Effector memory CD4-positive, alpha-beta T cell (primary cell): ENCODE measurements at regions not wholly inside any gene's neighbourhood (a gene's known extent, or its start where the extent isn't known, plus 50 kb on each side); places are given as distances from the start of the nearest gene placed in this dataset.
"Not testable (repeated sequence)": the region's sequence is repeated elsewhere in the genome, so short reads cannot be mapped to it uniquely, and the experiment has no call there.

Experiments used
- DNase-seq, 3 donors: peaks; one replicate each; pipeline ENCODE4 v3.0.0-alpha.2; 2020
- H3K27ac ChIP-seq: 2 replicates; pipeline ENCODE4 v1.7.0; 2013; ENCODE audit warnings: mild to moderate bottlenecking, low read length, moderate library complexity; ENCODE audit not compliant: insufficient read depth, poor library complexity, severe bottlenecking
- H3K27me3 ChIP-seq: replicated peaks from 2 replicates; pipeline ENCODE4 v1.7.0; 2013; ENCODE audit warnings: mild to moderate bottlenecking, low read length; ENCODE audit not compliant: insufficient read depth, control insufficient read depth, poor library complexity, severe bottlenecking
- H3K36me3 ChIP-seq: 2 replicates; pipeline ENCODE4 v1.7.0; 2013; ENCODE audit warnings: mild to moderate bottlenecking, low read length, moderate library complexity; ENCODE audit not compliant: control insufficient read depth, insufficient read depth
- H3K4me1 ChIP-seq: 2 replicates; pipeline ENCODE4 v1.7.0; 2013; ENCODE audit warnings: low read length, mild to moderate bottlenecking; ENCODE audit not compliant: control insufficient read depth, insufficient read depth, poor library complexity, severe bottlenecking
- H3K4me3 ChIP-seq: 2 replicates; pipeline ENCODE4 v1.7.0; 2013; ENCODE audit warnings: low read length, low read depth, mild to moderate bottlenecking; ENCODE audit not compliant: insufficient read depth, poor library complexity, severe bottlenecking
- H3K9me3 ChIP-seq: 2 replicates; pipeline ENCODE4 v1.7.0; 2013; ENCODE audit warnings: mild to moderate bottlenecking, low read length, moderate library complexity; ENCODE audit not compliant: control insufficient read depth

DNA sequence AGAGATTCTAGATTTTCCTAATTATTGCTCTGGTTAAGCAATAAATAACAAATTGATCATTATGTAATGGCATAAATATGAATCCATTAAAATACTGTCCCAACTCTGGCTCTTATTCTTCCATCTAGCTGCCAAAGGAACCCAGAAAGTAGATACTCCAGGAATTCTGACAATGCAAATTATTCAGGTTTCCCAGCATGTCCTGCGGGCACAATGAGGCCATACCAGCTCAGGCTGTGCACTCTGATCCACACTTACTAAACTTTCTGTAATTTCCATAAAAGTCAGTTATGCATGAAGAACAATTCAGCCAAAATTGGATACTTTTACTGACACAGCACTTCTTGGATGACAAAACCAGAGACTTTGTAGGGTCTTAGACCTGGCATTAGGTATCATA lies 576.3 kb downstream of the KCNH5 start:
- no peaks in the 10 kb centered on the region for H3K27me3 ChIP-seq
- H3K4me1 ChIP-seq = no peaks in the 10 kb centered on the region
- no peaks in the 10 kb centered on the region for H3K36me3 ChIP-seq
- no peak overlapping the region for H3K4me3 ChIP-seq
- no peak for DNase-seq
- H3K9me3 ChIP-seq = no peaks in the 10 kb centered on the region
- H3K27ac ChIP-seq = no peak overlapping the region

DNA sequence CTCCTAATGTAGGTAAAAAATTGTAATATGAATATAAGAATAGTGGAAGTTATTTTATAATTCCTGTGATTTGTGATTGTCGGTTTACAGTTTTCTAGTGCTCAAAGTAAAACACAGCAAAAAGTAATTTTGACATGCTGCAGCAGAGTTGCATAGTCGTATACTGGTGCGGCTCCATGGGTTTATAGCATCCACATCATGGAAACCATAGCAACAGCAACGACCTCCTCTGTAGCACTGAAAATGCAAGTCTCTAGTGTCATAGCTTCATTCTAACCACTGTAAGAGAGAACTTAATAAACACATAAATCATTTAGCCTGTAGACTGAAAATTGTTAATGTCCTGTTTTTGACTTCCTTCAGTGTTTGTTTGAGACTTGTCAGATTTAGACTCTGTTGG lies 574.3 kb downstream of the KCNH5 start:
- no peak for DNase-seq
- Histone ChIP-seq H3K4me1 (no peaks in the 10 kb centered on the region), H3K4me3 (no peak overlapping the region), H3K36me3 (no peaks in the 10 kb centered on the region), H3K27ac (no peak overlapping the region), H3K27me3 (no peaks in the 10 kb centered on the region), H3K9me3 (no peaks in the 10 kb centered on the region)

DNA sequence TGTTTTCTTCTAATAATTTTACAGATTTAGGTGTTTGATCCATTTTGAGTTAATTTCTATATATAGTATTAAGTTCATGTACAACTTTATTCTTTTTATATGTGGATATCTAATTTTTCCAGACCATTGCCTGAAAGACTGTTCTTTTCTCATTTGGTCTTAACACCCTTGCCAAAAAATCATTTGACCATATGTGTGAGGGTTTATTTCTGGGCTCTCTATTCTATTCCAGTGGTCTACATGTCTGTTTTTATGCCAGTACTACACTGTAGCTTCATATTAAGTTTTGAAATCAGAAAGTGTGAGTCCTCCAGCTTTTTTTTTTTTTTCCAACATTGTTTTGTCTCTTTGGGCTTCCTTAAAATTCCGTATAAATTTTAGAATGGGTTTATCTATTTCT lies 554.1 kb downstream of the KCNH5 start:
- H3K27me3 ChIP-seq = no peaks in the 10 kb centered on the region
- H3K9me3 ChIP-seq = no peaks in the 10 kb centered on the region
- DNase-seq = no peak
- no peak overlapping the region for H3K27ac ChIP-seq
- no peaks in the 10 kb centered on the region for H3K4me1 ChIP-seq
- H3K36me3 ChIP-seq = no peaks in the 10 kb centered on the region
- no peak overlapping the region for H3K4me3 ChIP-seq

DNA sequence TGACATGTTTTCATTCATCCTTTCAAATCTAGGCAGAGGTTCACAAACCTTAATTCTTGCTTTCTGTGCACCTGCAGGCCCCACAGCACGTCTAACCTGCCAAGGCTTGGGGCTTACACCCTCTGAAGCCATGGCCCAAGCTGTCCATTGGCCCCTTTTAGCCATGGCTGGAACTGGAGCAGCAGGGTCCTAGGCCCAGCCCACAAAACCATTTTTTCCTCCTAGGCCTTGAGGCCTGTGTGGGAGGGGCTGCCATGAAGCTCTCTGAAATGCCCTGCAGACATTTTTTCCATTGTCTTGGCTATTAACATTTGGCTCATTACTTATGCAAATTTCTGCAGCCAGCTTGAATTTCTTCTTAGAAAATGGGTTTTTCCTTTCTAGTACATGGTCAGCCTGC lies 547.5 kb downstream of the KCNH5 start:
- Histone ChIP-seq H3K27me3 (no peaks in the 10 kb centered on the region), H3K27ac (no peak overlapping the region), H3K4me1 (no peaks in the 10 kb centered on the region), H3K9me3 (no peaks in the 10 kb centered on the region), H3K4me3 (no peak overlapping the region), H3K36me3 (no peaks in the 10 kb centered on the region)
- no peak for DNase-seq

DNA sequence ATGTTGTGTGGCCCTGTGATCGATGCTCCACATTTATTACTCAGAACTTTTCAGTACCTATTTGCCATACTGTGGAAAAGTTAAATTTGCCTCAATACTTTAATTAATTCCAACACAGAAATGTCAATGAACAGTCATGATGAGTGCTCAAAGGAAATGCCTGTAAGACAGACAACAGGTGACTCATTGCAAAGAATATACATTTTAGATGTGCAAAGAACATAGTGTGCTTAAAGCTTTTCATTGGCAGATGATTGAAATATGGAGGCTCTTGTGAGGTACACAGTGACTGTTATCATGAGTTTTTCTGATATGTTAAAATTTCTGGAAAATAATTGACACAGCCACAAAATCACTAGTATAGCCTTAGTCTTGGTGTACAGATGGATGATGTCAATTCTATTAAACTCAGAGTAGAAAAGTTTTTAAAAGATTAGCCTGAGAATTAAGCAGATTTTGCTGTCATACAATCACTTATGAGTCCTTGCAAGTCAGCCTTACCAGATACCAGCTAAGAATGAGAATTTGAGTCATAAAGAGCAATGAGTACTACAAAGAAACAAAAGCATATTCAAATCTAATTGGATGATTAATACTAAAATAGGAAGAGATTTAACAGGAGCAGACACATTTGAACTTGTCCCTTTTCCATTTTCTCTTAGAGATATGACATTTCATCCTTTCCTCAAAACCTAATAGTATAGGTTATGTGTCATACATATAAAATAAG lies 544.1 kb downstream of the KCNH5 start:
- H3K4me3 ChIP-seq = no peak overlapping the region
- no peak for DNase-seq
- H3K36me3 ChIP-seq = no peaks in the 10 kb centered on the region
- no peaks in the 10 kb centered on the region for H3K4me1 ChIP-seq
- H3K27ac ChIP-seq = no peak overlapping the region
- no peaks in the 10 kb centered on the region for H3K27me3 ChIP-seq
- no peaks in the 10 kb centered on the region for H3K9me3 ChIP-seq

DNA sequence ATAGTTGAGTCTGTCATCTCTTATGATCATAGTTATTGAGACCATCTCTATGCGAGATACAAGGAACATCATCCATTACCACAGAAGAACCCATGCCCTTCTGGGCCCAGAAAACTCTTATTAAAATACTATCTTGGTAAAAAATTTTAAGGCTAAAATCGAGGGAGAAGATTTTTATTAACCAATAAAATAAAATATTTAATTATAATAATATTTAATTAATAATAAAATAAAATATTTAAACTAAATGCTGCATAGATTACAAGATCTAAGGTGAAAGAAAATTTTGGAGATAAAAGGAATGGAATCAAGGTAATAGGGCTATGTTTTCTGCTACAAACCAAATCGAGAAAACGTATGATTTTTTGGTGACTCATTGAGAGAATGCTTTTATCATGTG lies 540.2 kb downstream of the KCNH5 start:
- Histone ChIP-seq H3K4me3 (no peak overlapping the region), H3K9me3 (no peaks in the 10 kb centered on the region), H3K27me3 (no peaks in the 10 kb centered on the region), H3K27ac (no peak overlapping the region), H3K36me3 (no peaks in the 10 kb centered on the region), H3K4me1 (no peaks in the 10 kb centered on the region)
- no peak for DNase-seq

DNA sequence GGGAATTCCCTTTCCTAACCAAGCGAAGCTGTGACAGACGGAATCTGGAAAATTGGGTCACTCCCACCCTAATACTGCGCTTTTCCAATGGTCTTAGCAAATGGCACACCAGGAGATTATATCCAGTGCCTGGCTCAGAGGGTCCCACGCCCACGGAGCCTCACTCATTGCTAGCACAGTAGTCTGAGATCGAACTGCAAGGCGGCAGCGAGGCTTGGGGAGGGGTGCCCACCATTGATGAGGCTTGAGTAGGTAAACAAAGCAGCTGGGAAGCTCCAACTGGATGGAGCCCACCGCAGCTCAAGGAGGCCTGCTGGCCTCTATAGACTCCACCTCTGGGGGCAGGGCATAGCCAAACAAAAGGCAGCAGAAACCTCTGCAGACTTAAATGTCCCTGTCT lies 523.9 kb downstream of the KCNH5 start:
- not testable (repeated sequence) for DNase-seq, H3K4me3 ChIP-seq, H3K4me1 ChIP-seq, H3K36me3 ChIP-seq, H3K27ac ChIP-seq, H3K9me3 ChIP-seq, H3K27me3 ChIP-seq

DNA sequence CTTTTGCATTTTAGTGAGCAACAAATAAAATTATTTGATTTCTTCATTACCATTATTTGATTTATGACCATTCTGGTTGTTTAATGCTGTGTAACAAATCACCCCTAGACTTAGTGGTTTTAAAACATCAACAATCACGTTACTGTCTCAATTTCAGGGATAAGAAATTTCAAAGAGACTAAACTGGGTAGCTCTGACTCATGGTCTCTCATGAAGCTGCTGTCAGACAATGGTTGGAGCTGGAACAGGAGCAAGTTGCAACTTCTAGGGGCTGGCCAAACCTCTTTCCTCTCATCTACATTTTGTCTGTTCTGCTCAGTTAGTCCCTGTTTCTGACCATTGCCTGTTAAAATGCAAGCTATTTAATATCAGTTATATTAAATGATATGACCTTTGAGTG lies 517.0 kb downstream of the KCNH5 start:
- Histone ChIP-seq H3K27me3 (no peaks in the 10 kb centered on the region), H3K9me3 (no peaks in the 10 kb centered on the region)
- no peak for DNase-seq

DNA sequence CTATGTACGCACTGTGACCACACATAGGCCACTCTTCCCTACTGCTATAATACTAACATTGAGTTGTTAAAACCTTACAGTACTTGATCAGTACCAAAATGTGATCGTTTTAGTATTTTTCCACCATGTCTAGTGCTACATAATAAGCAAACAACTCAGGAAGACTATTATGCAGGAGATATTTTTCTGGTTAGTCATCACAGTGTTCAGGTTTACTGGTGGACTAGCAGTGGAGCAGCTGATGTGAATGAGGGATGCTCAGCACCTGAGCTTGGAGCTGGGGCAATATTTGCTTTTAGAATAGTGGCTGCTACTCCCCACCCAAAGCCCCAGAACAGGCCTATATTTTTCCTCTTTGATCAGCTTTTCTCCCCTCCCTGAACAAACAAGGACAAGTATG lies 513.1 kb downstream of the KCNH5 start:
- H3K9me3 ChIP-seq = no peaks in the 10 kb centered on the region
- no peaks in the 10 kb centered on the region for H3K27me3 ChIP-seq
- DNase-seq = no peak
- no peaks in the 10 kb centered on the region for H3K36me3 ChIP-seq
- H3K4me1 ChIP-seq = no peaks in the 10 kb centered on the region
- no peak overlapping the region for H3K4me3 ChIP-seq
- no peak overlapping the region for H3K27ac ChIP-seq

More for the DNA sequence above, 517.0 kb downstream of the KCNH5 start:
- Histone ChIP-seq H3K4me1 (no peaks in the 10 kb centered on the region), H3K4me3 (no peak overlapping the region), H3K36me3 (no peaks in the 10 kb centered on the region), H3K27ac (no peak overlapping the region)

DNA sequence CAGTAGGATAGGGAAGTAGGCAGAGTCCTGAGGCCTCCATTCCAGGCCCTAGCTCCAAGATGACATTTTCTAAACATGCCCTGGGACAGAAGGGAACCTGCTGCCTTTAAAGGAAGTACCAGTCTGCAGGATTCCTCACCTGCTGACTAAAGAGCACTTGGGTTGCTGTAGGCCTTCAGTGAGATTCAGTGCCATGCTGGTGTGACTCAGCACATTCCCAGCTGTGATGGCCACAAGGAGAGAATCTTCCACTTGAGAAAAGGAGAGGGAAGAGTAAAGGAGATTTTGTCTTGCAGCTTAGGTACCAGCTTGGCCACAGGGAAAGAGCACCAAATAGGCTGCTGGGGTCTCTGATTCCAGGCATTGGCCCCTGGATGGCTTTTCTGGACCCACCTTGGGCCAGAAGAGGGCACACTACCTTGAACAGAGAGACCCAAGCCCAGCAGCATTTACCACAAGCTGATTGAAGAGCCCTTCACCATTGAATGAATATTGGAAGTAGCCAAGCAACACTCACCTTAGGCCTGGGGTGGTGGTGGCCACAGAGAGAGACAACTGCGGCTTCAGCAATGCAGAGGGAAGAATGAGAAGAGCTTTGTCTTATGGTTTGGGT lies 498.3 kb downstream of the KCNH5 start:
- DNase-seq = no peak
- H3K27me3 ChIP-seq = no peaks in the 10 kb centered on the region
- no peaks in the 10 kb centered on the region for H3K36me3 ChIP-seq
- no peaks in the 10 kb centered on the region for H3K4me1 ChIP-seq
- no peaks in the 10 kb centered on the region for H3K9me3 ChIP-seq
- no peak overlapping the region for H3K27ac ChIP-seq
- H3K4me3 ChIP-seq = no peak overlapping the region
